ENCODE measurements at regions not wholly inside any gene's neighbourhood (a gene's known extent, or its start where the extent isn't known, plus 50 kb on each side); places are given as distances from the start of the nearest gene placed in this dataset.

DNA sequence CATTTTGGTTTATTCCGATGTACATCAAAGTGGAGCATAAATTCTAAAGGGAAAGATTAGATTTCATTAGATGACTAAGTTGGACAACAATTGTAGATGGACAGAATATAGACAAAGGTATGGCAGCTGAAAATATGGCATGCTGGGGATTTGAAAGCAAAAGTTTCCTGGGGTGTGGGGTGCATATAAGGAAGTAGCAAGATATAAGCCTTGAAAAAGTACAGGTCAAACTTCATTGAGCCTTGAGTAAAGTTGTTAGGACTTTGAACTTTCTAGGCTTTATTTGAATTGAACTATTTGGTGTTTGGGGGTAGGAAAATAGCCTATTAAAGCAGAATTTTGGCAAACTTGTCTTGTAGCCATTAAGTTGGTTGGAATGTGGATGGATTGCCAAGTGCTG, 75.8 kb upstream of the KCNJ16 start:
- ChIA-PET POLR2A (ENCODE audit: low non-redundant PET) (no interaction called here), CTCF (no interaction called here)
- H3K27ac ChIP-seq: no peak overlapping the region
- no peak for DNase-seq (ENCODE audit: low spot score)
- TF ChIP-seq, protein P1, sequence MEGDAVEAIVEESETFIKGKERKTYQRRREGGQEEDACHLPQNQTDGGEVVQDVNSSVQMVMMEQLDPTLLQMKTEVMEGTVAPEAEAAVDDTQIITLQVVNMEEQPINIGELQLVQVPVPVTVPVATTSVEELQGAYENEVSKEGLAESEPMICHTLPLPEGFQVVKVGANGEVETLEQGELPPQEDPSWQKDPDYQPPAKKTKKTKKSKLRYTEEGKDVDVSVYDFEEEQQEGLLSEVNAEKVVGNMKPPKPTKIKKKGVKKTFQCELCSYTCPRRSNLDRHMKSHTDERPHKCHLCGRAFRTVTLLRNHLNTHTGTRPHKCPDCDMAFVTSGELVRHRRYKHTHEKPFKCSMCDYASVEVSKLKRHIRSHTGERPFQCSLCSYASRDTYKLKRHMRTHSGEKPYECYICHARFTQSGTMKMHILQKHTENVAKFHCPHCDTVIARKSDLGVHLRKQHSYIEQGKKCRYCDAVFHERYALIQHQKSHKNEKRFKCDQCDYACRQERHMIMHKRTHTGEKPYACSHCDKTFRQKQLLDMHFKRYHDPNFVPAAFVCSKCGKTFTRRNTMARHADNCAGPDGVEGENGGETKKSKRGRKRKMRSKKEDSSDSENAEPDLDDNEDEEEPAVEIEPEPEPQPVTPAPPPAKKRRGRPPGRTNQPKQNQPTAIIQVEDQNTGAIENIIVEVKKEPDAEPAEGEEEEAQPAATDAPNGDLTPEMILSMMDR (conservative IDR thresholded peaks at IDR 0.05; ENCODE audit: low read depth): no peak

DNA sequence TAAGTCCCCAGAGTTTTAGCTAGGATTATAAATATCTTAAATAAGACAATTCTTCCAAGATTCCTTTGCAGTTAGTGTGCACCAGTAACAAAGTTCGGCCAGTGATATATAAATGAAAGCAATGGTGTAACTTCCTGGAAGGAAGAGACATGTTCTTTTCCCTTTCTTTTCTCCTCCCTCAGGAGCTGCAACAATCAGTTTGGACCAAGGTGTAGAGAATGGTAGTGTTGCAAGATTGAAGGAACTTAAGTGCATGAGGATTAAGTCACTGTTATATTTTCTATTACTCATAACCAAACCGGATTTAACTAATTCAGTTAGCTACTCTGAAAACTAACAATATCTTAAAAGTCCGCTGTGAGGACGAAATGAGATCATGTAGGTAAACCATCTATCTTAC, 68.9 kb upstream of the KCNJ16 start:
- CTCF ChIA-PET: no interaction called here
- DNase-seq (ENCODE audit: low spot score): peak; percentile 4

GRCh38 chr17:70011750-70012149, 63.3 kb upstream of the KCNJ16 start:
- ChIA-PET CTCF (no interaction called here), POLR2A (ENCODE audit: low non-redundant PET) (no interaction called here)
- TF ChIP-seq, protein P1 (conservative IDR thresholded peaks at IDR 0.05; ENCODE audit: low read depth): no peak
- no peak overlapping the region for H3K27ac ChIP-seq
- no peak for DNase-seq (ENCODE audit: low spot score)

More for the DNA sequence above, 68.9 kb upstream of the KCNJ16 start:
- POLR2A ChIA-PET (ENCODE audit: low non-redundant PET): no interaction called here
- no peak overlapping the region for H3K27ac ChIP-seq
- TF ChIP-seq, protein P1 (conservative IDR thresholded peaks at IDR 0.05; ENCODE audit: low read depth): no peak

GRCh38 chr17:70013911-70014310, 61.1 kb upstream of the KCNJ16 start:
- no peak for DNase-seq (ENCODE audit: low spot score)
- TF ChIP-seq, protein P1 (conservative IDR thresholded peaks at IDR 0.05; ENCODE audit: low read depth): no peak
- H3K27ac ChIP-seq: no peak overlapping the region
- ChIA-PET POLR2A (ENCODE audit: low non-redundant PET) (no interaction called here), CTCF (interaction anchor here (1.2 kb wide), 1 partner anchor 13 kb away, joined by 3 read pairs; no protein-coding TSS in a partner anchor)

GRCh38 chr17:70017112-70017511, 57.9 kb upstream of the KCNJ16 start:
- TF ChIP-seq, protein P1 (conservative IDR thresholded peaks at IDR 0.05; ENCODE audit: low read depth): no peak
- no peak for DNase-seq (ENCODE audit: low spot score)
- CTCF ChIA-PET: no interaction called here
- no peak overlapping the region for H3K27ac ChIP-seq
- POLR2A ChIA-PET (ENCODE audit: low non-redundant PET): no interaction called here

DNA sequence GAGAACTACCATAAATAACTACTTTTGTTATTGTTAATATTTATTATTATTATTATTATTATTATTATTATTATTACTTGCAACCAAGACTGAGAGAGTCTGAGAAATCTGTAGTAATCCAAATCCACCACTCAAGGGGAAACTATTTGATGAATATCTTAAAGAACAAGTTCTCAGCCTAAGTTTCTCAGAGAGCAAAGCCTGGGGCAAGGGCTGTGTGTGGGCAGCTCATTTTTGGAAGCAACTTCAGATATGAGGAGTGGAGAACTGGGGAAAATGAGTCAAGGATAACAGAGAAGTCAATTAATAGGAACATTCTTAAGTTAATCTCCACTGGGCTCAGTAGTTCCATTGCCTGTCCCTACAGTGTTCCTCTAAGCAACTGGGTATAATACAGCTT, 57.1 kb upstream of the KCNJ16 start:
- TF ChIP-seq, protein P1 (conservative IDR thresholded peaks at IDR 0.05; ENCODE audit: low read depth): no peak
- DNase-seq (ENCODE audit: low spot score): no peak
- H3K27ac ChIP-seq: no peak overlapping the region
- ChIA-PET POLR2A (ENCODE audit: low non-redundant PET) (no interaction called here), CTCF (interaction anchor here (0.7 to 0.8 kb wide), 2 partner anchors 399 to 511 kb away, joined by 3 read pairs; no protein-coding TSS in a partner anchor)

DNA sequence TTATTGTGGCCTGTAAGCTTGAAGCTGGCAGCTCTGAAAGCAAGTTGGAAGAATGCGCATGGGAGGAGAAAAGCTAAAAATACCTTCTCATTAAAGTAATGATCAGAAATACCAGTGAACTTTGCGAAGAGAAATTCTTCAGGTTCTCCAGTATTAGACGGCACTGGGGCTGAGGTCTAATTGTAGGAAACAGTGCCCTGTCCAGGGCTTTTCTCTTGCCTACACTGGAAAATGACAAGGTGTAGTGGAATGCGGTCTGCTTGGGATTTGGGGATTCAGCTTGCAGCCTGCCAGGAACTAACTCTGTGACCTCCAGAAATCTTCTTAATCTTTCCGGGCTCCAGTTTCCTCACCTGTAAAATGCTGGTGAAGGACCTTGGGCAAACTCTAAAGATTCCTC, 53.3 kb upstream of the KCNJ16 start:
- DNase-seq (ENCODE audit: low spot score): no peak
- POLR2A ChIA-PET (ENCODE audit: low non-redundant PET): no interaction called here
- TF ChIP-seq, protein P1 (conservative IDR thresholded peaks at IDR 0.05; ENCODE audit: low read depth): no peak
- CTCF ChIA-PET: interaction anchor here (1.3 kb wide), 1 partner anchor 415 kb away, joined by 5 read pairs; no protein-coding TSS in a partner anchor
- H3K27ac ChIP-seq: no peak overlapping the region

Data from RWPE1 (cell line).